HEK293 (cell line): ENCODE measurements at regions not wholly inside any gene's neighbourhood (a gene's known extent, or its start where the extent isn't known, plus 50 kb on each side); places are given as distances from the start of the nearest gene placed in this dataset.

Experiments used
- BCL11A ChIP-seq: fragments of 450-650 bp; formaldehyde crosslinking; IDR thresholded peaks from 2 replicates; pipeline ENCODE4 v1.5.1; 2016; ENCODE audit warnings: low read depth, missing biosample characterization, missing genetic modification characterization
- FEZF1 ChIP-seq: fragments of 450-650 bp; formaldehyde crosslinking; IDR thresholded peaks from 2 replicates; pipeline ENCODE4 v1.5.1; 2016; ENCODE audit warnings: missing biosample characterization, missing genetic modification characterization
- GLIS1 ChIP-seq: fragments of 450-650 bp; formaldehyde crosslinking; IDR thresholded peaks from 2 replicates; pipeline ENCODE4 v1.5.1; 2016; ENCODE audit warnings: missing biosample characterization, missing genetic modification characterization
- HOXA7 ChIP-seq: sonication (generic); formaldehyde crosslinking; IDR thresholded peaks from 2 replicates; pipeline ENCODE4 v1.8.1; 2022; ENCODE audit warnings: missing genetic modification reagents, borderline replicate concordance
- HOXD13 ChIP-seq: sonication (generic); formaldehyde crosslinking; IDR thresholded peaks from 2 replicates; pipeline ENCODE4 v1.8.0; 2022; ENCODE audit warnings: missing genetic modification reagents, borderline replicate concordance
- KLF9 ChIP-seq: fragments of 450-650 bp; formaldehyde crosslinking; IDR thresholded peaks from 2 replicates; pipeline ENCODE4 v1.5.1; 2016; ENCODE audit warnings: missing biosample characterization, missing genetic modification characterization, low read depth
- MYNN ChIP-seq: fragments of 450-650 bp; formaldehyde crosslinking; IDR thresholded peaks from 2 replicates; pipeline ENCODE4 v1.5.1; 2016; ENCODE audit warnings: missing biosample characterization, missing genetic modification characterization, borderline replicate concordance
- PRDM10 ChIP-seq: fragments of 450-650 bp; formaldehyde crosslinking; IDR thresholded peaks from 2 replicates; pipeline ENCODE4 v1.5.1; 2016; ENCODE audit warnings: missing biosample characterization, missing genetic modification characterization
- PRDM6 ChIP-seq: fragments of 450-650 bp; formaldehyde crosslinking; IDR thresholded peaks from 2 replicates; pipeline ENCODE4 v1.5.1; 2017; ENCODE audit warnings: missing biosample characterization, missing genetic modification characterization
- RBAK ChIP-seq: fragments of 450-650 bp; formaldehyde crosslinking; IDR thresholded peaks from 2 replicates; pipeline ENCODE4 v1.5.1; 2016; ENCODE audit warnings: missing biosample characterization, missing genetic modification characterization
- SP2 ChIP-seq: fragments of 450-650 bp; formaldehyde crosslinking; IDR thresholded peaks from 2 replicates; pipeline ENCODE4 v1.5.1; 2016; ENCODE audit warnings: missing biosample characterization, missing genetic modification characterization
- ZBTB20 ChIP-seq: fragments of 450-650 bp; formaldehyde crosslinking; IDR thresholded peaks from 2 replicates; pipeline ENCODE4 v1.5.1; 2016; ENCODE audit warnings: missing biosample characterization, missing genetic modification characterization
- ZIC2 ChIP-seq: fragments of 450-650 bp; formaldehyde crosslinking; IDR thresholded peaks from 2 replicates; pipeline ENCODE4 v1.5.1; 2016; ENCODE audit warnings: missing biosample characterization, missing genetic modification characterization
- ZNF155 ChIP-seq: fragments of 450-650 bp; formaldehyde crosslinking; IDR thresholded peaks from 2 replicates; pipeline ENCODE4 v1.5.1; 2016; ENCODE audit warnings: missing biosample characterization, missing genetic modification characterization
- ZNF211 ChIP-seq: fragments of 450-650 bp; formaldehyde crosslinking; IDR thresholded peaks from 2 replicates; pipeline ENCODE4 v1.5.1; 2016; ENCODE audit warnings: low read depth, missing biosample characterization, missing genetic modification characterization
- ZNF223 ChIP-seq: fragments of 450-650 bp; formaldehyde crosslinking; IDR thresholded peaks from 2 replicates; pipeline ENCODE4 v1.5.1; 2016; ENCODE audit warnings: missing biosample characterization, missing genetic modification characterization
- ZNF335 ChIP-seq: fragments of 450-650 bp; formaldehyde crosslinking; conservative IDR thresholded peaks from 2 replicates; pipeline ENCODE4 v1.5.1; 2016; ENCODE audit warnings: missing biosample characterization, missing genetic modification characterization
- ZNF362 ChIP-seq: fragments of 450-650 bp; formaldehyde crosslinking; IDR thresholded peaks from 2 replicates; pipeline ENCODE4 v1.5.1; 2016; ENCODE audit warnings: missing biosample characterization, missing genetic modification characterization
- ZNF394 ChIP-seq: fragments of 450-650 bp; formaldehyde crosslinking; IDR thresholded peaks from 2 replicates; pipeline ENCODE4 v1.5.1; 2016; ENCODE audit warnings: missing biosample characterization, missing genetic modification characterization, mild to moderate bottlenecking, moderate library complexity, borderline replicate concordance
- ZNF501 ChIP-seq: fragments of 450-650 bp; formaldehyde crosslinking; IDR thresholded peaks from 2 replicates; pipeline ENCODE4 v1.5.1; 2016; ENCODE audit warnings: missing biosample characterization, missing genetic modification characterization
- ZNF514 ChIP-seq: fragments of 450-650 bp; formaldehyde crosslinking; IDR thresholded peaks from 2 replicates; pipeline ENCODE4 v1.5.1; 2016; ENCODE audit warnings: missing biosample characterization, missing genetic modification characterization
- ZNF600 ChIP-seq: fragments of 450-650 bp; formaldehyde crosslinking; IDR thresholded peaks from 2 replicates; pipeline ENCODE4 v1.5.1; 2016; ENCODE audit warnings: missing biosample characterization, missing genetic modification characterization
- ZNF660 ChIP-seq: fragments of 450-650 bp; IDR thresholded peaks from 2 replicates; pipeline ENCODE4 v1.5.1; 2018; ENCODE audit warnings: missing biosample characterization, mild to moderate bottlenecking, missing genetic modification characterization
- ZSCAN18 ChIP-seq: fragments of 450-650 bp; formaldehyde crosslinking; IDR thresholded peaks from 2 replicates; pipeline ENCODE4 v1.5.1; 2016; ENCODE audit warnings: missing biosample characterization, missing genetic modification characterization
- TF ChIP-seq, protein P1 (sequence below): fragments of 450-650 bp; formaldehyde crosslinking; IDR thresholded peaks from 2 replicates; pipeline ENCODE4 v1.5.1; 2016; ENCODE audit warnings: missing biosample characterization, missing genetic modification characterization

- TF ChIP-seq ZSCAN18 (no peak), HOXA7 (CRISPR knock-in tag) (no peak), ZIC2 (tag by site-specific recombination) (peak; percentile 73), ZNF600 (tag by site-specific recombination) (0 out of 2 replicates have a peak, but pooled peaks have one; percentile 32), PRDM10 (tag by site-specific recombination) (peak; percentile 73), RBAK (tag by site-specific recombination) (no peak), ZBTB20 (tag by site-specific recombination) (no peak), SP2 (tag by site-specific recombination) (0 out of 2 replicates have a peak, but pooled peaks have one; percentile 18), PRDM6 (no peak), HOXD13 (CRISPR knock-in tag) (no peak), ZNF514 (tag by site-specific recombination) (no peak), ZNF362 (tag by site-specific recombination) (no peak), ZNF155 (tag by site-specific recombination) (no peak), ZNF335 (tag by site-specific recombination) (no peak), ZNF394 (tag by site-specific recombination) (no peak), KLF9 (peak; percentile 46; the same call in 1 of the 2 replicates), FEZF1 (tag by site-specific recombination) (no peak), BCL11A (no peak), ZNF223 (tag by site-specific recombination) (no peak), GLIS1 (tag by site-specific recombination) (peak; percentile 84), ZNF660 (tag by site-specific recombination) (no peak), ZNF501 (tag by site-specific recombination) (no peak), MYNN (no peak), ZNF211 (tag by site-specific recombination) (no peak)
- TF ChIP-seq, protein P1, sequence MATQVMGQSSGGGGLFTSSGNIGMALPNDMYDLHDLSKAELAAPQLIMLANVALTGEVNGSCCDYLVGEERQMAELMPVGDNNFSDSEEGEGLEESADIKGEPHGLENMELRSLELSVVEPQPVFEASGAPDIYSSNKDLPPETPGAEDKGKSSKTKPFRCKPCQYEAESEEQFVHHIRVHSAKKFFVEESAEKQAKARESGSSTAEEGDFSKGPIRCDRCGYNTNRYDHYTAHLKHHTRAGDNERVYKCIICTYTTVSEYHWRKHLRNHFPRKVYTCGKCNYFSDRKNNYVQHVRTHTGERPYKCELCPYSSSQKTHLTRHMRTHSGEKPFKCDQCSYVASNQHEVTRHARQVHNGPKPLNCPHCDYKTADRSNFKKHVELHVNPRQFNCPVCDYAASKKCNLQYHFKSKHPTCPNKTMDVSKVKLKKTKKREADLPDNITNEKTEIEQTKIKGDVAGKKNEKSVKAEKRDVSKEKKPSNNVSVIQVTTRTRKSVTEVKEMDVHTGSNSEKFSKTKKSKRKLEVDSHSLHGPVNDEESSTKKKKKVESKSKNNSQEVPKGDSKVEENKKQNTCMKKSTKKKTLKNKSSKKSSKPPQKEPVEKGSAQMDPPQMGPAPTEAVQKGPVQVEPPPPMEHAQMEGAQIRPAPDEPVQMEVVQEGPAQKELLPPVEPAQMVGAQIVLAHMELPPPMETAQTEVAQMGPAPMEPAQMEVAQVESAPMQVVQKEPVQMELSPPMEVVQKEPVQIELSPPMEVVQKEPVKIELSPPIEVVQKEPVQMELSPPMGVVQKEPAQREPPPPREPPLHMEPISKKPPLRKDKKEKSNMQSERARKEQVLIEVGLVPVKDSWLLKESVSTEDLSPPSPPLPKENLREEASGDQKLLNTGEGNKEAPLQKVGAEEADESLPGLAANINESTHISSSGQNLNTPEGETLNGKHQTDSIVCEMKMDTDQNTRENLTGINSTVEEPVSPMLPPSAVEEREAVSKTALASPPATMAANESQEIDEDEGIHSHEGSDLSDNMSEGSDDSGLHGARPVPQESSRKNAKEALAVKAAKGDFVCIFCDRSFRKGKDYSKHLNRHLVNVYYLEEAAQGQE (tag by site-specific recombination): no peak
- TF ChIP-seq, all 188 proteins: peak for 11
Observed at GRCh38 chr4:38322714-38323113, 341.3 kb upstream of the KLF3 start (continued).
